Muscle of leg (tissue), 3 donors: ENCODE measurements at regions not wholly inside any gene's neighbourhood (a gene's known extent, or its start where the extent isn't known, plus 50 kb on each side); places are given as distances from the start of the nearest gene placed in this dataset.
"Not testable (repeated sequence)": the region's sequence is repeated elsewhere in the genome, so short reads cannot be mapped to it uniquely, and the experiment has no call there.

Experiments used
- DNase-seq: peaks from one replicate; pipeline ENCODE4 v3.0.0; 2013
- H3K27ac ChIP-seq: one replicate; pipeline ENCODE4 v1.5.1; 2013; ENCODE audit warnings: mild to moderate bottlenecking, low read length, control low read depth
- H3K27me3 ChIP-seq: one replicate; pipeline ENCODE4 v1.6.1; 2013; ENCODE audit warnings: low read length; ENCODE audit not compliant: control insufficient read depth, insufficient read depth
- H3K36me3 ChIP-seq: one replicate; pipeline ENCODE4 v1.6.1; 2013; ENCODE audit warnings: low read length; ENCODE audit not compliant: control insufficient read depth, insufficient read depth
- H3K4me1 ChIP-seq: one replicate; pipeline ENCODE4 v1.6.1; 2013; ENCODE audit warnings: low read length; ENCODE audit not compliant: control insufficient read depth, insufficient read depth
- H3K4me3 ChIP-seq: one replicate; pipeline ENCODE4 v1.5.1; 2013; ENCODE audit warnings: low read length, control low read depth
- H3K9me3 ChIP-seq: replicated peaks from 2 replicates; pipeline ENCODE4 v1.6.1; 2013; ENCODE audit warnings: low read depth, low read length; ENCODE audit not compliant: control insufficient read depth
- WGBS: methylation state at CpG from one replicate; pipeline ENCODE4 v1.1.5; 2013; ENCODE audit warnings: missing lambda C conversion rate; ENCODE audit not compliant: insufficient coverage; 5-methylcytosine and 5-hydroxymethylcytosine counted together

DNA sequence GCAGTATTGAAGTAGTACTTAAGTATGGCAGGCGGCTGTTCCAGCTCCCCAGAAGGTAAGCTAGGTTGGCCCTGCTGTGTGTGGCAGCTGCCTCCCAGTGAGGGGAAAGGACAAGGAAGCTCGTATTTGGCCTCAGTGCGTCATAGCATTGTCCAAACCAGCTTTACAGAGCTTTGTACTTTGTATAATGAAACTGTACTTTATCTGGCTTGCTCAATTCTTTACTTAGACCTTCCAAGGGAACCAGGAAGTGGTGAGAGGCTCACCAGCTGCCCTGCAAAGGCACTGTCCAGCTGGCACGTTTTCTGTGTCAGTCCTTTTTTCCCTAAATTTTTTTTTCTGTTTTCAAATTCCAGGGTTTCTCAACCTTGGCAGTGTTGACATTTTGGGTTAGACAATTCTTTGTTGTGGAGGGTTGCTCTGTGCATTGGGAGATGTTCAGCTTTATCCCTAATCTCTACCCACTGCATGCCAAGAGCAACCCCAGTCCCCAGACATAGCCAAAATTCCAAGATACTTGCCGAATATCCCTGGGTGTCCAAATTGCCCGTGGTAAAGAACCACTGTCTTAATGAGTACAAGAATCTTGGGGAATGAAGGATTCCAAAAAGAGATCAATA, 474.5 kb downstream of the LRRC70 start:
- Histone ChIP-seq H3K4me1 (no peaks in the 10 kb centered on the region), H3K27me3 (no peaks in the 10 kb centered on the region), H3K36me3 (no peaks in the 10 kb centered on the region), H3K27ac (no peak overlapping the region), H3K4me3 (no peak overlapping the region), H3K9me3 (no peaks in the 10 kb centered on the region)
- WGBS: no CpG with 5 or more reads among the region's 6 CpGs
- DNase-seq: no peak

DNA sequence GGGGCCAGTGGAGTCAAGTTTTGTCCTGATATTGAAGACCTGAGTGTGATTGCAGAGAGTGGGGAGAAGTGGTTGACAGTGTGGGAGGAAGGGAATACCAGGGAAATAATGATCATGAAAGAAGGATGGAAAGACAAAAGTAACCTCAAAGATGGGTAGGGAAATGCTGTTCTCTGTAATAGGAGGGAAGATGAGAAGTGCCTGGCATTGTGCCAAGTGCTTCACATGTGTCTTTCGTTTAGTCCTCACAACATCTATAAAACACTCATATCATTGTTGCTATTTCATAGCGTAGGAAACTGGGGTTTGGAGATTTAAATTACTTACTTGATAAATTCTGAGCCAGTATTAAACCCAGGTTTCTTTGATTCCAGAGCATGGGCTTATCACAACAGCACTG, 472.3 kb downstream of the LRRC70 start:
- Histone ChIP-seq H3K9me3 (no peaks in the 10 kb centered on the region), H3K27ac (no peak overlapping the region), H3K4me1 (no peaks in the 10 kb centered on the region), H3K36me3 (no peaks in the 10 kb centered on the region), H3K4me3 (no peak overlapping the region), H3K27me3 (no peaks in the 10 kb centered on the region)
- WGBS: no CpG with 5 or more reads among the region's 2 CpGs
- no peak for DNase-seq

DNA sequence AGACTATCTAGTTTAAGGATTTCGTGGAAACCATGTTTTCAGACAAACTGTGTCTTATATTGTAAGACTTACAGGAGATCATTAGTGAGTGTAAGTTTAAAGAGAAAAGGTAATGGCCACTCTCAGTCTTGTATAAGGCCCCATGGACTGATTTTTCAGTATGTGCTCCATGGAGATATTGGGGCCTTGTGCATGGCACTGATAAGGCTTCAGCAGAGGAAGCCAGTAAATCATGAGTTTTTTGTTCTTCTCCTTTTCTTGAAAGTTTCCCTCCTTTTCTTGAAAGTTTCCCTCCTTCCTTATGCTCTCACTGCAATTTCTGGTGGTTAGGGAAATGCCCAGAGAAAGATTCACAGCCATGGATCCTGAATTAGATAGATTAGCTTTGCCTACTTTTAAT, 471.3 kb downstream of the LRRC70 start:
- Histone ChIP-seq H3K9me3 (no peaks in the 10 kb centered on the region), H3K4me1 (no peaks in the 10 kb centered on the region)

DNA sequence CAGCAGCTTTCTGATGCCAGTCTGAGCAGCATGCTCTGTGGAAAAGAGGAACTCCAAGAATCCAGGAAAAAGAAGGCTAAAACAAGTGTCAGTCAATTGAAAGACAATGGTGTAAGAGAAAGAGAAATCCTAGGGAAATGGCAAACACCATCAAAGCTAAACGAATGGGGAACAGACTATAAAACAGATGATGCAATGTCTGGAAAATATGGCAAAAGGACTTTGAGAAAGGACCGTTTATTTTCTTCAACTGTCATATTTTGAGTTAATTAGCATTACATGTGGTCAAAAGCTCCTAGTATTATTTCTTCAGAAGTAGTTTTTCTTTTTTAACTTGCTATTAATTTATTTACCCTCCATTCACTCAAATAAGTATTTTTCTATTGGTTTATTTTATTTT, 465.2 kb downstream of the LRRC70 start:
- no peak overlapping the region for H3K27ac ChIP-seq
- H3K4me3 ChIP-seq: no peak overlapping the region
- no peaks in the 10 kb centered on the region for H3K4me1 ChIP-seq
- WGBS: no CpG with 5 or more reads among the region's 2 CpGs
- H3K9me3 ChIP-seq: no peaks in the 10 kb centered on the region
- no peaks in the 10 kb centered on the region for H3K36me3 ChIP-seq
- no peak for DNase-seq
- no peaks in the 10 kb centered on the region for H3K27me3 ChIP-seq

More for the DNA sequence above, 471.3 kb downstream of the LRRC70 start:
- DNase-seq: no peak
- WGBS: no CpG with 5 or more reads among the region's 1 CpG
- H3K4me3 ChIP-seq: no peak overlapping the region
- no peak overlapping the region for H3K27ac ChIP-seq
- H3K27me3 ChIP-seq: no peaks in the 10 kb centered on the region
- no peaks in the 10 kb centered on the region for H3K36me3 ChIP-seq

DNA sequence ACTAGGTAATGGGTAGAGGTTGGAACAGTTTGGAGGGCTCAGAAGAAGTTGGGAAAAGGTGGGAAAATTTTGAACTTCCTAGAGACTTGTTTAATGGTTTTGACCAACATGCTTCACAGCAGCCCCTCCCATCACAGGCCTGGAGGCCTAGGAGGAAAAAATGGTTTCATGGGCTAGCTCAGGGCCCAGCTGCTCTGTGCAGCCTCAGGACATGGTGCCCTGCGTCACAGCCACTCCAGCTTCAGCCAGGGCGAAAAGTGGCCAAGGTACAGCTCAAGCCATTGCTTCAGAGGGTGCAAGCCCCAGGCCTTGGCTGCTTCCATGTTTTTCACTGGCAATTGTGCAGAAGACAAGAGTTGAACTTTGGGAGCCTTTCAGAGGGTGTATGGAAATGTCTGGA, 453.7 kb downstream of the LRRC70 start:
- Histone ChIP-seq H3K36me3 (no peaks in the 10 kb centered on the region), H3K27me3 (no peaks in the 10 kb centered on the region), H3K9me3 (peaks cover 21% of the 10 kb centered on the region), H3K27ac (no peak overlapping the region), H3K4me1 (no peaks in the 10 kb centered on the region), H3K4me3 (no peak overlapping the region)
- WGBS: 79% methylated on average over 2 of the region's 2 CpGs
- no peak for DNase-seq

DNA sequence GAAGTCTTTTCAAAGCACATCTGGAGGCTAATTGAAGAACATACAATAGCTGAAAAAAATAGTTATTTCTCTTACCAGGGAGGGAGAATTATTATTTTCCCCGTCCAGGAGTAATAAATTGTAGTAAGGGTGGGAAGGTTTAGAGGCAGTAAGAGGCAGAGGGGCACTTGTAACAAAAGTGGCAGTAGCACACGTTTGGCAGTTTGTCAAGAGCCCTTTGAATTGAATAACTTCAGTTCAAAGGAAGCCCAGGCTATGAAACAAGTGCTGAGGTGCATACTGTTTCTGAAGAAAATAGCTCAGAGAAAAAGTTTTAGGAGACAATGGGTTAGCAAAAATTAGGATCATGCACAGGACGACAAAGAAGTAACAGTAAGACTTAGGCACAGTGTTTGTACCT, 451.3 kb downstream of the LRRC70 start:
- whole genome bisulfite sequencing: 29% methylated on average over 3 of the region's 3 CpGs
- Histone ChIP-seq H3K27me3 (no peaks in the 10 kb centered on the region), H3K4me3 (no peak overlapping the region), H3K36me3 (no peaks in the 10 kb centered on the region), H3K9me3 (peaks cover 21% of the 10 kb centered on the region), H3K27ac (no peak overlapping the region), H3K4me1 (no peaks in the 10 kb centered on the region)
- no peak for DNase-seq

DNA sequence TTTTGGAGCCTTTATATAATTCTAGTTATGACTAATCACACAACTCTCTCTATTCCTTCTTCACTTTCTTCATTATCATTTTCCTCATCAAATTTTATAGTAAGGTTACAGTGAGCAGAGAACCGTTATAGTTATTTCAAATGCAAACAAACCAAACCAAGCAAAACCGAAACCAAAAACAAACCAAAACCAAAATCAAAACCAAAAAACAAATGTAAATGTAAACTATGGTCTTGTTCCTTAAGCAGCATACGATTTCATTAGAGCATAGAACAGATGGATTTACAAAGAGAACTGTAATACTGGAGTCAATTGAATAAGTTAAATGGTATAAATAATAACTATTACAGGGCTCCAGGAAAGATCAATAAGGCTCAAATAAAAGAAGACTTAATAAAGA, 447.1 kb downstream of the LRRC70 start:
- WGBS: no CpG with 5 or more reads among the region's 3 CpGs
- Histone ChIP-seq H3K4me1 (no peaks in the 10 kb centered on the region), H3K27ac (no peak overlapping the region), H3K36me3 (no peaks in the 10 kb centered on the region), H3K27me3 (no peaks in the 10 kb centered on the region), H3K9me3 (peaks cover under 1% of the 10 kb centered on the region), H3K4me3 (no peak overlapping the region)
- DNase-seq: no peak

DNA sequence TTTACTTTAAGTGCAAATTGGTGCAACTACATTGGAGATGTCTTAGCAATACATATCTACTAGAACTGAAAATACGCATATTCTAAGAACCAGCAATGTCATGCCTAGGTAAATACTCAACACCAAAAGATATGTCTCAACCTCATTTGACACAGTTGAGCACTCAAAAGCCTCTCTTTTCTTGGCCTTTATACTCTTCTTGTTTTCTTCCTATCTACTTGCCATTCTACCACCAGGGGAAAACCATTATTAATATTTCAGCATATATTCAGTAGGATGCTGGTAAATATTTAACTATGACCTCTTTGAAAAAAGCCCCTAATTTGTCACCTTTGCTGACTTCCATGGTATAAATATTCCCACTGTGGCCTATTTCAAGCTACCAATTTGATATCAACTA, 443.8 kb downstream of the LRRC70 start:
- Histone ChIP-seq H3K9me3 (peaks cover 6% of the 10 kb centered on the region), H3K4me3 (no peak overlapping the region), H3K27me3 (no peaks in the 10 kb centered on the region), H3K27ac (no peak overlapping the region), H3K36me3 (no peaks in the 10 kb centered on the region), H3K4me1 (no peaks in the 10 kb centered on the region)
- DNase-seq: no peak
- 90% methylated on average over 1 of the region's 1 CpG for WGBS

DNA sequence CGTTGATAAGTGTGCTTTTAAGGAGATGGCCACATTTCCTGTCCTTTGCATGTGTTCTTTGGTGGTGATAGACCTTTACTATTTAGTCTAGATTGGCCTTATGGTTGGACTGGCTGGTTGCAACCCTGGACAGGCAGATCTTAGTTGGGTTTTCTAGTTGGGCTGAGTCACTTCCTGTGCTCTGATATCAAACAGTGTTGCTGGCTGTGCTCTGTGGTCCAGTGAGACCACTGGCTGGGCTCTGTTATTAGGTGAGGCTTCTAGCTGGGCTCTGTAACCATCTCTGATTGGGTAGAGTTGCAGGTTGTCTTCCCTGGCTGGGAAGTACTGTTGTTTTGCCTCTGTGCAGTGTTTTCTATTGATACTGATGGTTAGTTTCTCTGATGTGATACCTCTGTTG, 432.5 kb downstream of the LRRC70 start:
- no peak for DNase-seq
- H3K4me1 ChIP-seq: no peaks in the 10 kb centered on the region
- no peaks in the 10 kb centered on the region for H3K36me3 ChIP-seq
- H3K27me3 ChIP-seq: no peaks in the 10 kb centered on the region
- H3K27ac ChIP-seq: no peak overlapping the region
- no peak overlapping the region for H3K4me3 ChIP-seq
- H3K9me3 ChIP-seq: peaks cover 13% of the 10 kb centered on the region
- 100% methylated on average over 1 of the region's 1 CpG for WGBS

DNA sequence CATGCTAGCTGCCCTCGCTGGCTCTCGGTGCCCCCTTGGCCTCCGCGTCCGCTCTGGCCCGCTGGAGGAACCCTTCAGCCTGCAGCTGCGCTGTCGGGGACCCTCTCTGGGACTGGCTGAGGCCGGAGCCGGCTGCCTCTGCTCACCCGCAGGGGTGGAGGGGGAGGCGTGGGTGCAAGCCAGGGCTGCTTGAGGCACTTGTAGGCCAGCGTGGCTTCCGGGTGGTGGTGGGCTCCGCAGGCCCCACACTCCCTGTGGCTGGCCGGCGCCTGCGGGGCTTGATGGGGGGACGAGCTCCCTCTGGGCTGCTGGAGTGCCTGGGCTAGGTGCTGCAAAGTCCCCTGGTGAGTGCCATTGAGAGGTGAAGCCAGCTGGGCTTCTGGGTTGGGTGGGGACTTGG, 429.6 kb downstream of the LRRC70 start:
- Histone ChIP-seq H3K4me3 (no peak overlapping the region), H3K4me1 (no peaks in the 10 kb centered on the region), H3K27me3 (no peaks in the 10 kb centered on the region), H3K27ac (no peak overlapping the region), H3K9me3 (peaks cover 13% of the 10 kb centered on the region), H3K36me3 (no peaks in the 10 kb centered on the region)
- DNase-seq: no peak
- WGBS: 92% methylated on average over 15 of the region's 19 CpGs

DNA sequence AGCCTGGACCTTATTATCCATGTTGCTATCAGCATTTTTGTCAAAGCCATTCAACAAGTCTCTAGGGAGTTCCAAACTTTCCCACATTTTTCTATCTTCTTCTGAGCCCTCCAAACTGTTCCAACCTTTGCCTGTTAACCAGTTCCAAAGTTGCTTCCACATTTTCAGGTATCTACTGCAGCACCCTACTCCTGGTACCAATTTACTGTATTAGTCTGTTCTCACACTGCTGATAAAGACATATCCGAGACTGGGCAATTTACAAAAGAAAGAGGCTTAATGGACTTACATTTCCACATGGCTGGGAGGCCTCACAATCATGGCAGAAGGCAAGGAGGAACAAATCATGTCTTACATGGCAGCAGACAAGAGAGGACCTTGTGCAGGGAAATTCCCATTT, 416.2 kb downstream of the LRRC70 start:
- not testable (repeated sequence) for H3K4me3 ChIP-seq, H3K4me1 ChIP-seq, H3K27me3 ChIP-seq, H3K36me3 ChIP-seq, DNase-seq, H3K9me3 ChIP-seq, H3K27ac ChIP-seq
- WGBS: no CpG with 5 or more reads among the region's 1 CpG
